GM21619 (cell line): ENCODE measurements at regions not wholly inside any gene's neighbourhood (a gene's known extent, or its start where the extent isn't known, plus 50 kb on each side); places are given as distances from the start of the nearest gene placed in this dataset.

ENCODE experiments used
- ATAC-seq: cut with Tn5 transposase; IDR thresholded peaks from one replicate; pipeline ENCODE4 v1.9.1; 2021; ENCODE audit not compliant: unreplicated experiment

DNA sequence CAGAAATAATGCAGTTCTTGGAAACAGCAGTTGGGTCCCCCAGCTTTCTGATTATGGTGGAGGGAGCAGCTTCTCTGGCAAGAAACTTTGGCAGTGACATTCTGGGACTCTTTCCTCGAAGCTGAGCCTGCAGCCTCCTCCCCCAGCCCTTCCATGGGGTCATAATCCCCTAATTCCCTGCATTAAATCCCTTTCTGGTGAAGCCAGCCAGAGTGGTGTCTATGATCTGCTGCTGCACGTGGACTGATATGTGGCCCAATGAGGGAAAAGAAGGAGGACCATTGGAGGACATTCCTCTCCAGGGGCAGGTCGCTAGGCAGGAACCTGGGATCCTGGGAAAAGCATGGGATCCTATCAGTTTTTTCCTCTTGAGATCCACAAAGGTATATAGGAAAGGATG lies 470.5 kb downstream of the RPS24 start:
- ATAC-seq, result no peak

DNA sequence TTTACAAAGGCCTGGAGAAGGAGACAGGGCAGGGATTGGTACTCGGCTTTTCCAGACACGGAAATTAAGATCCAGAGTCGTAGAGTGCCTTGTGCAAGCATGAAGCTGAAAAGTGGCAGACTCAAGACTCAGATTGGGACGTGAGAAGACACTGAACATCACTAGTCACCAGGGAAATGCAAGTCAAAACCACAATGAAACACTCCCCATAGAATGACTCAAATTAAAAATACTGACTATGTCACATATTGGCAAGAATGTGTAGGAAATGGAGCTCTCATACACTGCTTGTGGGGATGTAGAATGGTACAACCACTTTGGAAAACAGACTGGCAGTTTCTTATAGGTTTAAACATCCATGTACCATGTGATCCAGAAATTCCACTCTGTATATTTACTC lies 472.0 kb downstream of the RPS24 start:
- no peak for ATAC-seq

DNA sequence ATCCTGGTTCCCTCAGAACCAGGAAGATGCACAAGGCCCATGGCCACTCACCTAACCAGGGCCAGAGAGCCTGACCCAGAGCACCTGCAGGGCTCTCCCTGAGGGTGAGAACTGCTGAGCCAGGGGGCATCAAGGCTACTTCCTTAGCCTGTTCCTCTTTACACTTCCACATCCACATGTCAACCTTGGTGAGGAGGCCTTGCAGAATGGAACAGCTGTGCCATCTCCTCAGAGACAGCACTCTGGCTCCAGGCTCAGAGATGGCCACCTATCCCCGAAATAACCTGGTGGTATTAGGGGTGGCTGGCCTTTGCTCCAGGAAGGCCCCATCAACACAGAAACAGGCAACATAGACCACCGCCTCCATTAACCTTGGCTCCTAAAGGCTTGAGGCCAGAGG lies 473.0 kb downstream of the RPS24 start:
- no peak for ATAC-seq

DNA sequence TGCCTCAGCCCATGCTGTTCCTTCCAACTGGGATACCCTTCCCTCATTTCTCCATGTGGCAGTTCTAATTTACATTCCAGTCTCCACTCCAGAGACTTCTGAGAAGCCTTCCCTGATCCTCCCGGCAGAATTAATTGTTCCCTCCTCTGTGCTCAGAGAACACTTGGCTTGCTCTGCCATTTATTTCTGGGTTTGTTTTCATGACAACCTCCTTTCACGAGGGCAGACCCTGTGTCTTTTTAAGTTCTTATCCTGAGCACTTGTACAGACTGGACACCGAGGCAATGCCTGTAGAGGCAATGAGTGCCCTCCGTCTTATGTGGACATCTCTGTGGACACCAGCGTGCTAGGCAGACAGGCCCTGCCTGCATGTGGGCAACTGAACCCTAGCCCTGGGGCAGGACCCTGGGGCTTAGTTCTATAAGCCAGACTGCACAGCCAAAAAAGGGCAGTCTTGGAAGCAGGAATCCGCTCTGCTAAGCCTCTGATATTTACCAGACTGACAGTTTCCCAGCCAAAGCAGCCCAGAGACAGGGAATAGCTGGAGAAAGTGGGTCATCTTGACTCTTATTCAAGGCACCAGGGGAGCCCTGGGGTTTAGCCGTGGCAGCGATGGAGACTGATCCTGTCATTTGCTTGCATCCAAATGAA lies 474.0 kb downstream of the RPS24 start:
- ATAC-seq, result no peak

DNA sequence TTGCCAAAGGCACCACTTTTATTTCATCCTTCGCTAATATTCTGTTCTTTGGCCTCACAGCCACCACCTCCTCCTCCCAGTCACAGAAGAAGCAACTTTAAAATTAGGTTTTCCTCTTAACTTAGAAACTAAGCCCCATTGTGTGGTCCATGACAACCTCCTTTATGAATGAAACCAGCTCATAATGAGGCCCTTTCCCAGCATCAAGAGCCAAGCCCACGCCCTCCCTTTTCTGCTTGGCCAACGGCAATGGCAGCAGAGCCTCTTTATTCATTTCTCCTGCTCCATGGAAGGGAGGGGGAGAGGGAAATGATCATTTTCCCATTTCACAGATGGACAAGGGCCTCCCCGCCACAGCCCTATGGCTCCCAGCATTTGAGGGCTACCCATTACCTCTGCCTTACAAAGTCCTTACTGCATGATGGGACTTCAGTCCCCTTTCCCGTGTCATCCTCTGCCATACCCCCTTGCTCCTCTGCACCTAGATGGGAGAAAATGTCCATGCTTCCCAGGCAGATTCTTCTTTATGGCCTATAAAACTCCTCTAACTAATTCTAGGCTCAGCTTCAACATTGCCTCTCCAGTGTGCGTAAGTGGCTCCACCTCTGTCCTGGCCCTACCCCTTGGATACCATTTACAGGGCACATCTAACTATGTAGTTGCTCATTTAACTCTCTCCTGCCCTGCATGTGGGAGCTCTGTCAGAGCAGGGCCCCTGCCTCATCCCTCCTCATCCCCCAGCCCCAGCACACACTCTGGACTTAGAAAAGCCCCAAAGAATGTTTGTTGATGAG lies 475.5 kb downstream of the RPS24 start:
- ATAC-seq, result no peak

DNA sequence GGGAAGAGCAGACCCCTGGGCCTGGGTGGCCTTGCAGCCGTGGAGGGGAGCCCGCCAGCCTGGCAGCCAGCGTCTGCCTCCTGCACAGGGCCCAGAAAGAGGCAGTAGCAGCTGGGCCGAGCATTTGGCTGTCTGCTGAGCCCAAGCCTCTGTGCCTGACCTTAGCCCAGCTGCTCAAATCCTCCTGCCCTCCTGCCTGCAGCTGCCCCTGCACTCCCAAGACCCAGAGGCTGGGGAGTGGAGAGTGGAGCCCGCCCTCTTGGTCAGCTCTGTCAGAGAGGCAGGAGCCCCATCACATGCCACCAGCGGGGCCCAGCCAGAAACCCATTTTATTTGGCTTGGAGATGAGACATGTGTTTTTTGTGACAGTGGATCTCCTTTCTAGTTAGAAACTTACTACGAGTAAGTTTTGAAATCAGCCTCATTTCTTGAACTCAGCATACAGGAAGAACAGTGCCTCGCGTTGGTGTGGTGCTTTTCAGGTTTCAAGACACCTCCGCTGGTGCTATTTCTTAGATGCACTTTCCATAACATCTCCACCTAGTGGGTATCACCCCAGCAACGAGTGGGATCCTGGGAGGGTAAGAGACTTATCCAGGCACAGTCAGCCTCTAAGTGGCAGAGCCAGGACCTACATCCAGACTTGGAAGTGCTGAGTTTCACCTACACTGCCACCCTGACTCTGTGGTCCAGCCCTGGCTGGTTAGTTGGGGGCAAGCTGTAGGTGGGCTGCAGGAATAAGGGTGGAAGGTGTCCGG lies 477.1 kb downstream of the RPS24 start:
- ATAC-seq, result no peak

DNA sequence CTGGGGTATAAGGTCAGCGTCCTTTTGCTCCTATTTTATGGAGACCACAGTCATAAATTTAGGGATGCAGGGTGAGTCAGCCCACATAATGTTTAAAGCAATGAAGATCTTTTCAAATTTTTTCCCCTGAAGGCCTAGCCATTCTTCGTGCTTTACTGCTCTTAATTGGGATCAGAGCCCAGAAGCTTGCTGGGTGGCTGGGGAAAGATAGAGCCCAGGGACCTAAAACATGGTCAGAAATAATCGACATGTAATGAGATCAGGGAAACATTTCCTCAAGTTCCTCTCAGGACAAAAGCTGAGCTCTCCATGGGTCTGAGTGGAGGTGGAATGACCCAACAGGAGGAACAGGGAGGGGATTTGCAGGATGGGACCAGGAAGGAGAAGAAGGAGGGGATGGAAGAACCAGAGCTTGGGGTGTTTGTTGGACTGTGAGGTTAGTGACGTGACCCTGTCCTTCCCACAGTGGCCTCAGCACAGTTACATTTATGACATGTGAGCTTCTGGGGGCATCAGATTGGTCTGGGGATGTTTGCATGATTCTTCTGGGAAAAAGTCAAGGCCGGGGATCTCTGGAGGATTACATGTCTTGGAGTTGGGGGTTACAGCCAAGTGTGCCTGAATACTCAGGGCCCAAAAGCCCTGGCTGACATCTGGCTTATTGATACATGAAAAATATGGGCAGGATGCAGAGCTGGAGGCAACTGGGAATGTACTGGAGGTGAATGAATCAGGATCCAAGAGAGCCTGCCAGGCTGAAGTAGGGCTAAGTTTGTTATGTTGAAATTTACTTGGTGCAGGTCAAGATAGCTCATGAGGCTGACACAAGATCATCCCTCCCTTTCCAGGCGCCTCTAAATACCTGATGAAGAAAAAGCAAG lies 477.9 kb downstream of the RPS24 start:
- ATAC-seq, result no peak

DNA sequence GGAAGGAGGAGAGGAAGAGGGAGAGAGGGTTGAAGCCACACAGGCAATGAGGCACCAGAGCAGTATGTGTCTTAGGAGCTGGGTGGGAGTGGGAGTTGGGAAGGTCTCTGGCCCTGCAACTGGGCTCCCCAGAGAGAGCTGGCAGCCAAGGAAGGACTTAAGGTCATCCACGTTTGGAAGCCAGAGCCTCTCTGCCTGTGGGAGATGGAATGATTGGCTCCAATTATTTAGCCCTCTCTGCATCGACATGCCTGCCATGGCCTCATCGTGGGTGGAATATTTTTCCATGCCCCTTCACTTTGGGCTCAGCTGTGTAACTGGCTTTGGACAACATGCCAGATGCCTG lies 478.5 kb downstream of the RPS24 start:
- ATAC-seq, result no peak

DNA sequence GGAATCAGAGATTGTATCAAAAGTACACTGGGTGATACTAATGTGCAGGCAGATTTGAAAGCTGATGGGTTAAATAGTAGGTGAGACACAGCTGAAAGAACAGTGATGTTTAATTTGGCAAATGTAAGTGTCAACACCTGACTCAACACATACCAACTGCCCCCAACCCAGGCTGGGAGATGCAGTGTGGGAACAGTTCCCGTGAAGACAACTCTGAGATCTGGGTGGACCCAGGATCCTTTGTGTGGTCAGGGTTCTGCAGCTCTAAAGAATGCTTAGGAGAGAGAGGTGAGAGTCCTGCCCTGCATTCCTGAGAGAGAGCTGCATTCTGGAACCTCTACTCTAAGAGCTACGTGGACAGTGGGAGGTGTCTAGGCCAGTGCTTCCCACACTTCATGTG lies 479.7 kb downstream of the RPS24 start:
- ATAC-seq, result no peak

DNA sequence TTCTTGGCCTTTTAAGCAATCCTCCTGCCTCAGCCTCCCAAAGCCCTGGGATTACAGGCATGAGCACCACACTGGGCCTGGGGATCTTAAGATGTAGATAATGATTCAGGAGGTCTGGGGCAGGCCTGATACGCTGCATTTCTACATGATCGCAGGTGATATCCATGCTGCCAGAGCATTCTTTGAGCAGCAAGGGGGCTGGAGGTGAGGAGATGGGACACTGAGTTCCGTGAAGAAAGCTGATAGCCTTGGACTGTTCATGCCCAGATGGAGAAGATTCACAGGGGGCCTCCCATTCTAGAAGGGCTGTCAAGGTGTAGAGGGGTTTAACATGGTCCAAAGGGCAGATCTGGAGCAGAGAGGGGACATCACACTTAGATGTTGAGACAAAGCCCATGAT lies 480.3 kb downstream of the RPS24 start:
- ATAC-seq, result no peak

DNA sequence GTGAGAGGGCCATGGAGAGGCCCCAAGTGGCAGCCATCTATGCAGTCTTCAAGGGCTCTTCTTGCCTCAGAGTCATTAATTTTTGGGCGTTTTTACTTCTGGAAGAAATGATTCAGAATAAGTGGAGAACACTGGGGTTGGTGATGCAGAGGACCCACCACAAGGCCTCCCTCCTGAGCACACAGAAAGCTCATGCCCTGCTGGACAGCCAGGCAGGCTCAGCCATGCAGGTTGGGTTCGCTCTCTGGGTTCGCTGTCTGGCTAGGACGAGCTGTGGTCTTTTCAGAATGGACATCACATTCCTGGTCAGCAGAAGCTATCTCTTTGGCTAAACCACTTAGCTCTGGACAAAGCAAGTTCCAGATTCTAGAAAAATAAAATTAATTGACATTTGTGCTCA lies 480.8 kb downstream of the RPS24 start:
- ATAC-seq, result no peak

DNA sequence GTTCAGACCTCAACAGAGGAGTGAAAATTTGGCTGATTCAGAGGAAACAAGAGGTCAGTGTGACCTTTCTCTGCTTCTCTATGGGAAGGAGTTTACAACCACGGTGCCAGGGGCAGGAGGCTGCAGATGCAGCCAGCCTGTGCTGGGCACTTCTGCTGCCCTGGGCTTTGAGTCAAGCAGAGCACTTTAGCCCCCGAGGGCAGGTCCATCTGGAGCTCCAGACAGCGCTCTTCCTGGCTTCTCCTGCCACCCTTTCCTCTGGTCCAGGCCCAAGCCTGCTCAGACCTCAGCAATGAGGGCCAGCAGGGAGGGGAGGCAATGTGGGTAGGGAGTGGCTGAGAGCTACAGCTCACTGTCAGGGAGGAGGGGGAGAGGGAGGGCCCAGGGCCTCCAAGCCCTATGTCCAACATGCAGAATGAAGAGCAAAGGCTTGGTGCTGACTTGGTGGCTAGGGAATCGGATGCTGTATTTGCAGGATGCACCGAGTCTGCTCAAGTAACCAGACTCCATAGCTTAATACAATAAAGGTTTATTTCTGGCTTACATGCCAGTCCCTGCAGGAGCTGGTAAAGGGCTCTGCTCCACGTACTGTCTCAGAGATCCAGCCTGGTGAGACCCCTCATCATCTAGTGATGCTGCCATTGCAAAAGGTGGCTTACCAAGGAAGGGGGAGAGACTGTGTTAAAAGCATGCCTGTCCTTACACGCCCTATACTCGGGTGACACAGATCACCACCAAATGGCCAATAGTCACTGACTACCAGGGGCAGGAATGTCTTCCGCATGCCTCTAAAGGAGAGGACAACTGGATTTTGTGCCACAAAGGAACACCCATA lies 481.6 kb downstream of the RPS24 start:
- ATAC-seq, result no peak

DNA sequence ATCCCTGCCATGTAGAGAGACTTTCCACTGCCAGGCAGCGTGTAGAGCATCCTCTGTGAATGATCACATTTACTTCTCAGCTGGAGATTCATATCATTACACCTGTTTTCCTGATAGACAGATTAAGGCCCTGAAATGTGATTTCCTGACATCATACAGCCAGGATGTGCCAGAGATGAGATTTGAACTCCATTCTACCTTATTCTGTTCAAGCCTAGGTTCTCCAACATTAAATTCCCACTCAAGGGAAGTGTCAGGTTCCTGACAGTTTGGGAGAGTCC lies 482.1 kb downstream of the RPS24 start:
- ATAC-seq, result no peak

DNA sequence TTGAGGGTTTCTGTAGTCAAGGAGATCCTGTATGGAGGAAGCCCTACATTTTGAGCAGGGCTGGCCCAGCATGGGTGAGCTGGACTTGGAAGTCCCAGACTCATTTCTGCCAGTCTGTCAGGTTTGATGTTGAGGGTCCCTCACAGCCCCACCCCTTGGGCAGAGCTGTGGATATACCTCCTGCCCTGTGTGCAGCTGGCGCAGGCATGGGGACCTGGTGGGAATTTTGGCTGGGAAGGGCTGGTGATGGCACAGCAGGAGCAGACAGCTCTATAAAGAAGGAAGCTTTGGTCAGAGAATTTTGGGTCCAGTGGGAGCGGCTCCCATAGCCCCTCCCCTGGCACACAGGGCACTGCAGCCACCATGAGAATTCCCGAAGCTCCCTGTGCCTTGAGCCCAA lies 482.6 kb downstream of the RPS24 start:
- ATAC-seq, result no peak

DNA sequence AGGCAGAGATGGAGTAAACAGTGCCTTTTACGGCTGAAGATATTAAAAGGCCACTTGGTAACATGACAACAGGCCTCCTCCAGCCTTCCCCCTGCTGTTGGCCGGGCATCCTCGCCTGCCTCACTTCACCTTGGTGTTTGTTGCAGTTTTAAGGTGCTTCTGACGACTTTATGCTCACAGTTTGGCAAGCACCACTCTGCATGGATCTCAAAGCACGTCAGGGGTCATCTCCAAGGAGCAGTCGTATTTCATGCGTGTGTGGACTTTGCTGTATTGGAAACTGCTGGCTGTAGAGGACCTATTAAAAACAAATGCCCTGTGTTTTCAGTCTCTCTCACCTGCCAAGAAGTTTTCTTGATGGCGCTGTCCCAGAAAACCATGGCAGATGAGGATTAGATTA lies 483.1 kb downstream of the RPS24 start:
- no peak for ATAC-seq

DNA sequence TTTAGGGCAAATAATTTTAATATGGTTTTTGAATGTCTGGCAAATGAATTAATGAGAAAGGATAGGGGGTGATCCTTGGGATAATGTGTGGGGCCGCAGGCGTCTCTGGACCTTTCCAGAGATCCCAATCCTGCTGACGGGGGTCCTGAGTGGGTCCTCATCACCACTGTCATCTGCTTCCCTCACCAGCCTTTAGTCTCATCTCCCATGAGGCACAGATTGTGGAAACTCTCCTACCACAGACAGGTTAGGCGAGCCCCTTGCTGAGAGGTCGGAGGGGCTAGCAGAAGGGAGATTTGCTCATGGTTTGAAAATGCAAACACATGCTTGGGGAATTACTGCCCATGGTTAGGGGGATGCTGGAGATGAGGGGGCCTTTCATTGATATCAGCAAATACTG lies 484.6 kb downstream of the RPS24 start:
- no peak for ATAC-seq

DNA sequence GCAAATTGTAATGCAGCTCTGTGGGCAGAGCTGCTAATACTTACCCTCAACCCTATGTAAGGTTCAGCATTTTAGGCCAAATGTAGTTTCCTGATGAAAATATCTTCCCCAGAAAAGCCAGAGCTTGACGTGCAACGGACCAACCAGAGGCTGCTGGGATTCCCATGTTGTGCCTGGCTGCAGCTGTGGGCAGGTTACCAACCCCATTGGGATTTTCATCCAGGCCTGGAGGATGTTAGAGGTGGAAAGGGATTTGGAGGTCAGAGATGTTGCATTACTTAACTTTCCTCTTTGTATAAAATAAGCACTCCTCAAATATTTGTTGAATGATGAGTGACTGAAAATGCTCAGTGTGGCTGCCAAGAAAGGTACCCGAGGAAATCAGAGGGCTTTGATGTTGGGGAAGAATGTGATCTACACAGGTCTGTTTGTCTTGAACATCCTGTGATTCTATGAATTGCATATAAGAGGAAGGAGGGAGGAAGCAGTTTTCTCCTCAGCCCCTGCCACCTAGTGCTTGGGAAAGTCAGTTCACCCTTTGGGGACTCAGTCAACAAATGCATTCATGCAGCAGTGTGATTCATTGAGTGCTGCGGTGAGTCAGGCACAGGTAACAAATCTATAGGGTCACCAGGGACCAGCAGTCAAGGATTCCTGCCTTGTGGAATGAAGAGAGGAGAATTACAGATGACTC lies 487.2 kb downstream of the RPS24 start:
- no peak for ATAC-seq

DNA sequence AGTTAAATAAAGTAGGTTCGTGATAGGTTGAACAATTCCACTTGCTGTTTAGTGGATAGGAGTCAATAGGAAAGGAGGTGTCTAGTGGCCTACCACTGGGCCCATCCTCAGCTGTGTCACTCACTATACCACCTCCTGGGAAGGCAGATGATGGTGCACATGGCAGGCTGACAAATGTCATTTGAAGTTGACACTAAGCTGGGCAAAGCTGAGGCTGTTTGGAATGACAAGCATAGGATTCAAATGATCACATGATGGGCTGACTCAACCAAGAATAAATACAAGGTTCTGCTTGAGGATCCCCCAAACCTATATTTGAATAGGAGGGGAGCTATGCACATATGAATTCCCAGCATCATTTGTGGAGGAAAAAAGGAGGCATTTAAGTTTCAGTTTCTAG lies 489.8 kb downstream of the RPS24 start:
- ATAC-seq, result no peak

DNA sequence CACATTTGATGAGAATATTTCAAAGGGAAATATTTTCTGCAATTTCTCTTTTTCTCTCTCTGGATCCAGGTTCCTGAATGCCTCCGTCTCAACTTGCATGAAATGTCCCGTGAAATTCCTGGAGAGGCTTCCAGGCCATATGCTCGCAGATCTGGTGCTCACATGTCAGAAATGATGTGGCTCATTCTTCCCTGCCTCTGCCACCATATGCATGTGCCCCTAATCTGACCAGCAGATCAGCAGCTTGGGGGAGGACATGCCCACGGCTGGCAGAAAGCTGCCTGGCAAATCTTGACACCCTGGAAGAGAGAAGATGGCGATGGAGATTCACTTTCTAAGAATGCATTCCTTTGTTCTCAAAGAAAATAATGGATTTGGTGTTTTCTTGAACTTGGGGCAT lies 490.7 kb downstream of the RPS24 start:
- no peak for ATAC-seq

DNA sequence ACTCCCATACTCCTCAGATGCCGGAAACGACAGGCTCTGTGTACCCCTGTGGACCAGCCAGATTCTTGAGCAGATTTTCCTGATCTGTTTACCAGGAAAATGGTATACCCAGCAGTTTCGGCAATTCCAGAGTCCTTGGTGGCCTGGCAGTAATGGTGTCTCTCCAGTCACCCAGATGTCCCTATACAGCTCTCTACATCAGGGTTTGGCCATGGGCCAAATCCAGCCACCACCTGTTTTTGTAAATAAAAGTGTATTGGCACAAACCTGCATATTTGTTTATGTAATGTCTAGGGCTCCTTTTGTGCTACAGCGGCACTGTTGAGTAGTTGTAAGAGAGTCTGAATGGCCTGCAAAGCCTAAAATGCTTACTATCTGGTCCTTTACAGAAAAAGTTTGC lies 491.3 kb downstream of the RPS24 start:
- ATAC-seq, result no peak
